ENCODE measurements at regions not wholly inside any gene's neighbourhood (a gene's known extent, or its start where the extent isn't known, plus 50 kb on each side); places are given as distances from the start of the nearest gene placed in this dataset.

GRCh38 chr11:131178596-131178995, 191.8 kb upstream of the NTM start:
- no peaks in the 10 kb centered on the region for H3K4me1 ChIP-seq (ENCODE audit: insufficient read depth, low read length, severe bottlenecking)
- H3K27me3 ChIP-seq (ENCODE audit: insufficient read depth, low read length) = no peaks in the 10 kb centered on the region
- H3K27ac ChIP-seq (ENCODE audit: low read depth, low read length, poor library complexity, severe bottlenecking) = no peak overlapping the region
- H2AFZ ChIP-seq (ENCODE audit: low read length) = no peak overlapping the region
- H3K9ac ChIP-seq (ENCODE audit: low read length) = no peak overlapping the region
- TF ChIP-seq EZH2 (IDR thresholded peaks at IDR 0.05; ENCODE audit: borderline replicate concordance, low read length) (no peak), CTCF (IDR thresholded peaks at IDR 0.05; ENCODE audit: low read length) (no peak)
- H3K79me2 ChIP-seq (ENCODE audit: insufficient read depth, low read length) = no peaks in the 10 kb centered on the region
- no peaks in the 10 kb centered on the region for H3K9me3 ChIP-seq (ENCODE audit: low read length)
- no peaks in the 10 kb centered on the region for H3F3A ChIP-seq (ENCODE audit: insufficient read depth, low read length)
- no peak overlapping the region for H3K4me2 ChIP-seq (ENCODE audit: low read length)
- H4K20me1 ChIP-seq (ENCODE audit: insufficient read depth, low read length) = no peaks in the 10 kb centered on the region
- H3K9me2 ChIP-seq (ENCODE audit: low read depth, low read length) = no peaks in the 10 kb centered on the region
- H3K36me3 ChIP-seq (ENCODE audit: insufficient read depth, low read length) = no peaks in the 10 kb centered on the region
- no peak overlapping the region for H3K4me3 ChIP-seq (ENCODE audit: low read depth, low read length, poor library complexity, severe bottlenecking)

- Histone ChIP-seq H3K79me2 (ENCODE audit: insufficient read depth, low read length) (no peaks in the 10 kb centered on the region), H3K9ac (ENCODE audit: low read length) (no peak overlapping the region), H3K9me3 (ENCODE audit: low read length) (no peaks in the 10 kb centered on the region), H3F3A (ENCODE audit: insufficient read depth, low read length) (no peaks in the 10 kb centered on the region), H3K4me2 (ENCODE audit: low read length) (no peak overlapping the region), H2AFZ (ENCODE audit: low read length) (no peak overlapping the region), H4K20me1 (ENCODE audit: insufficient read depth, low read length) (no peaks in the 10 kb centered on the region), H3K4me3 (ENCODE audit: low read depth, low read length, poor library complexity, severe bottlenecking) (no peak overlapping the region), H3K9me2 (ENCODE audit: low read depth, low read length) (no peaks in the 10 kb centered on the region), H3K27ac (ENCODE audit: low read depth, low read length, poor library complexity, severe bottlenecking) (no peak overlapping the region), H3K36me3 (ENCODE audit: insufficient read depth, low read length) (no peaks in the 10 kb centered on the region), H3K27me3 (ENCODE audit: insufficient read depth, low read length) (no peaks in the 10 kb centered on the region), H3K4me1 (ENCODE audit: insufficient read depth, low read length, severe bottlenecking) (no peaks in the 10 kb centered on the region)
- TF ChIP-seq EZH2 (IDR thresholded peaks at IDR 0.05; ENCODE audit: borderline replicate concordance, low read length) (no peak), CTCF (IDR thresholded peaks at IDR 0.05; ENCODE audit: low read length) (no peak)
These were observed 190.6 kb upstream of the NTM start for GRCh38 chr11:131179836-131180235.

- Histone ChIP-seq H3K9ac (ENCODE audit: low read length) (no peak overlapping the region), H3K9me3 (ENCODE audit: low read length) (no peaks in the 10 kb centered on the region), H3K27me3 (ENCODE audit: insufficient read depth, low read length) (no peaks in the 10 kb centered on the region), H3K4me3 (ENCODE audit: low read depth, low read length, poor library complexity, severe bottlenecking) (no peak overlapping the region), H3F3A (ENCODE audit: insufficient read depth, low read length) (no peaks in the 10 kb centered on the region), H2AFZ (ENCODE audit: low read length) (no peak overlapping the region), H3K36me3 (ENCODE audit: insufficient read depth, low read length) (no peaks in the 10 kb centered on the region), H3K27ac (ENCODE audit: low read depth, low read length, poor library complexity, severe bottlenecking) (no peak overlapping the region), H3K4me2 (ENCODE audit: low read length) (no peak overlapping the region), H3K9me2 (ENCODE audit: low read depth, low read length) (no peaks in the 10 kb centered on the region), H4K20me1 (ENCODE audit: insufficient read depth, low read length) (no peaks in the 10 kb centered on the region), H3K79me2 (ENCODE audit: insufficient read depth, low read length) (no peaks in the 10 kb centered on the region), H3K4me1 (ENCODE audit: insufficient read depth, low read length, severe bottlenecking) (no peaks in the 10 kb centered on the region)
- no peak for TF ChIP-seq EZH2 (IDR thresholded peaks at IDR 0.05; ENCODE audit: borderline replicate concordance, low read length)
- TF ChIP-seq CTCF (IDR thresholded peaks at IDR 0.05; ENCODE audit: low read length) = no peak
These were observed 184.5 kb upstream of the NTM start for GRCh38 chr11:131185915-131186314.

Measured in OCI-LY1 (cell line).